ENCODE measurements at regions not wholly inside any gene's neighbourhood (a gene's known extent, or its start where the extent isn't known, plus 50 kb on each side); places are given as distances from the start of the nearest gene placed in this dataset.

DNA sequence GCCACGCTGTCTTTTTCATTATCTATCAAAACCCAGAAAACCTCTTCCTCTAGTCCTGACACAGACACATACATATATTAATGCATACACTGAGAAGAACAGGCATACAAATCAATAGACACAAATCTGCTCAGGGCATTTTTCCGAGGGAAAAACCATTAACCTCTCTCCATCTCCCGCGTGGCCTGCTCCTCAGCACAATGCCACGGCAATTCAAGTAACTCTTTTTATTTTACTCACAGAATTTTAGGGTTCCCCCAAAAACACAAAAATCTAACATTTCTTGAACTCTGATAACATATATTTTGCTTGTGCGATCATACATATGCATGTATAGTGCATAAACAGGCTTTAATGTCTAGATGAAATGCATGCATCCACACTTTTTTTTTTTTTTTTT, 110.8 kb upstream of the NSMCE3 start:
- H3K4me3 ChIP-seq (ENCODE audit: low read depth, low read length), result no peak overlapping the region
- no peak overlapping the region for H3K9ac ChIP-seq (ENCODE audit: low read length)
- H3K27me3 ChIP-seq (ENCODE audit: control insufficient read depth, insufficient read depth, low read length), result no peaks in the 10 kb centered on the region
- no peaks in the 10 kb centered on the region for H3K36me3 ChIP-seq (ENCODE audit: control insufficient read depth, insufficient read depth, low read length)
- no peak overlapping the region for H3K27ac ChIP-seq (ENCODE audit: low read depth, low read length)
- H3K9me3 ChIP-seq (ENCODE audit: control insufficient read depth, insufficient read depth, low read depth, low read length), result no peaks in the 10 kb centered on the region
- peaks cover 10% of the 10 kb centered on the region for H3K4me1 ChIP-seq (ENCODE audit: control insufficient read depth, insufficient read depth, low read length)

DNA sequence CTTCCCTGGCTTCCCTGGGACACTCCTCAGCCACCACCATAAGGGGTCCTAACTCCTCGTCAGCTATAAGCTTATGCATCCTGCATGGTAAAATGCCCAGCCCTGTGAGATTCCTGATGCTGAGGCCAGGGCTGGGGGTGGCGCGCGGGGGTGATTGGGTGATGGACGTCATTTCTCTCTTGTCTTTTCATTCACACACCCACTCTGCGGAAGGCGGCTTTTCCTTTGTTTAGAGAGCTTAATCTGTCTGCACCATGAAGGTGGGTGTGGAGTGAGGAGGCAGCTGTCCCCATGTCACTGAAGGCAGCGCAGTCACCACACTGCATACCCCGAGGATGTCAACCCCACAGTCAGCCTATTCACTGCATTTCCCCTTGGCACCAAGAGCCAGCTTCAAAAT, 110.0 kb upstream of the NSMCE3 start:
- Histone ChIP-seq H3K4me3 (ENCODE audit: low read depth, low read length) (no peak overlapping the region), H3K9me3 (ENCODE audit: control insufficient read depth, insufficient read depth, low read depth, low read length) (no peaks in the 10 kb centered on the region), H3K27me3 (ENCODE audit: control insufficient read depth, insufficient read depth, low read length) (no peaks in the 10 kb centered on the region), H3K36me3 (ENCODE audit: control insufficient read depth, insufficient read depth, low read length) (no peaks in the 10 kb centered on the region), H3K9ac (ENCODE audit: low read length) (no peak overlapping the region), H3K4me1 (ENCODE audit: control insufficient read depth, insufficient read depth, low read length) (peaks cover 10% of the 10 kb centered on the region), H3K27ac (ENCODE audit: low read depth, low read length) (no peak overlapping the region)

GRCh38 chr15:29377161-29377560, 107.5 kb upstream of the NSMCE3 start:
- Histone ChIP-seq H3K27ac (ENCODE audit: low read depth, low read length) (no peak overlapping the region), H3K9me3 (ENCODE audit: control insufficient read depth, insufficient read depth, low read depth, low read length) (no peaks in the 10 kb centered on the region), H3K9ac (ENCODE audit: low read length) (no peak overlapping the region), H3K36me3 (ENCODE audit: control insufficient read depth, insufficient read depth, low read length) (no peaks in the 10 kb centered on the region), H3K4me1 (ENCODE audit: control insufficient read depth, insufficient read depth, low read length) (peaks cover 10% of the 10 kb centered on the region), H3K27me3 (ENCODE audit: control insufficient read depth, insufficient read depth, low read length) (no peaks in the 10 kb centered on the region), H3K4me3 (ENCODE audit: low read depth, low read length) (no peak overlapping the region)

DNA sequence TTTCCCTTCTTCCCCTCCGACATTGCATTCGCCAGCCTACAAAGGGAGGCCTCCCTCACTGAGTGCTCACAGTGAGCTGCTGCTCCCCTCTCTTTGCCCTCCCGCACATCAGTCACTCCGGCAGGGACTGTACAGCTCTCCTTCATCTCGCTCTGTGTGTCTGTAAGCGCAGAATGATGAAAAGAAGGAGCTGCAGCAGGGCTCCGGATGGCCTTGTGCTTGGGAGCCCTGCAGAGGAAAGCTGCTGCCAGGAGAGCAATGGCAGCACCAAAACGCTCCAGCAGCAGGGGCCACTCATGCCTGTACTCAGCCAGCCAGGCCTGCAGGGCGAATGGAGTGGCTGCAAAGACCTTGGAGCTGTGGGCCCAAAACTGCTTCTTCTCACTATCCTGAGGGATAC, 107.0 kb upstream of the NSMCE3 start:
- Histone ChIP-seq H3K9ac (ENCODE audit: low read length) (no peak overlapping the region), H3K4me1 (ENCODE audit: control insufficient read depth, insufficient read depth, low read length) (peaks cover 10% of the 10 kb centered on the region)

DNA sequence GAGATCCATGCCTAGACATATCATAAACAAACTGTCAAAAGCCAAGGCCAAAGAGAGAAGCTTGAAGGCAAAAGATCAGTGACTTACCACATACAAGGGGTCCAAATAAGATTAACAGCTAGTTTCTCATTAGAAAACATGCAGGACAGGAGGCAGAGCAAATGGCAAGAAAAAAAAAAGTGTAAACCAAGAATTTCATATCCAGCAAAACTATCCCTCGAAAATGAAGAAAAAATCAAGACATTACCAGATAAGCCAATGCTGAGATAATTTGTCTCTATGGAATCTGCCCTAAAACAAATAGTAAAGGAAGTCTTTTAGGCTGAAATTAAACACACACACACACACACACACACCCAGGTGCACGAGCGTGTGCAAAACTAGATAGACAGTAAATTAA, 99.6 kb upstream of the NSMCE3 start:
- Histone ChIP-seq H3K27me3 (ENCODE audit: control insufficient read depth, insufficient read depth, low read length) (no peaks in the 10 kb centered on the region), H3K9me3 (ENCODE audit: control insufficient read depth, insufficient read depth, low read depth, low read length) (peaks cover 13% of the 10 kb centered on the region), H3K36me3 (ENCODE audit: control insufficient read depth, insufficient read depth, low read length) (no peaks in the 10 kb centered on the region), H3K4me1 (ENCODE audit: control insufficient read depth, insufficient read depth, low read length) (peaks cover 2% of the 10 kb centered on the region; the same call in 1 of the 2 replicates), H3K4me3 (ENCODE audit: low read depth, low read length) (no peak overlapping the region), H3K9ac (ENCODE audit: low read length) (no peak overlapping the region), H3K27ac (ENCODE audit: low read depth, low read length) (no peak overlapping the region)

More for the DNA sequence above, 107.0 kb upstream of the NSMCE3 start:
- Histone ChIP-seq H3K4me3 (ENCODE audit: low read depth, low read length) (no peak overlapping the region), H3K27ac (ENCODE audit: low read depth, low read length) (no peak overlapping the region), H3K9me3 (ENCODE audit: control insufficient read depth, insufficient read depth, low read depth, low read length) (no peaks in the 10 kb centered on the region), H3K36me3 (ENCODE audit: control insufficient read depth, insufficient read depth, low read length) (no peaks in the 10 kb centered on the region), H3K27me3 (ENCODE audit: control insufficient read depth, insufficient read depth, low read length) (no peaks in the 10 kb centered on the region)

- H3K36me3 ChIP-seq (ENCODE audit: control insufficient read depth, insufficient read depth, low read length), result no peaks in the 10 kb centered on the region
- no peak overlapping the region for H3K9ac ChIP-seq (ENCODE audit: low read length)
- H3K27ac ChIP-seq (ENCODE audit: low read depth, low read length), result no peak overlapping the region
Observed at GRCh38 chr15:29364426-29365078, 94.9 kb upstream of the NSMCE3 start.

GRCh38 chr15:29361560-29361959, 91.9 kb upstream of the NSMCE3 start:
- peaks cover 6% of the 10 kb centered on the region; the same call in 1 of the 2 replicates for H3K4me1 ChIP-seq (ENCODE audit: control insufficient read depth, insufficient read depth, low read length)

More at GRCh38 chr15:29364426-29365078, 94.9 kb upstream of the NSMCE3 start:
- H3K4me1 ChIP-seq (ENCODE audit: control insufficient read depth, insufficient read depth, low read length), result peaks cover 6% of the 10 kb centered on the region; the same call in 1 of the 2 replicates
- peaks cover 10% of the 10 kb centered on the region for H3K9me3 ChIP-seq (ENCODE audit: control insufficient read depth, insufficient read depth, low read depth, low read length)
- H3K27me3 ChIP-seq (ENCODE audit: control insufficient read depth, insufficient read depth, low read length), result no peaks in the 10 kb centered on the region
- no peak overlapping the region for H3K4me3 ChIP-seq (ENCODE audit: low read depth, low read length)

DNA sequence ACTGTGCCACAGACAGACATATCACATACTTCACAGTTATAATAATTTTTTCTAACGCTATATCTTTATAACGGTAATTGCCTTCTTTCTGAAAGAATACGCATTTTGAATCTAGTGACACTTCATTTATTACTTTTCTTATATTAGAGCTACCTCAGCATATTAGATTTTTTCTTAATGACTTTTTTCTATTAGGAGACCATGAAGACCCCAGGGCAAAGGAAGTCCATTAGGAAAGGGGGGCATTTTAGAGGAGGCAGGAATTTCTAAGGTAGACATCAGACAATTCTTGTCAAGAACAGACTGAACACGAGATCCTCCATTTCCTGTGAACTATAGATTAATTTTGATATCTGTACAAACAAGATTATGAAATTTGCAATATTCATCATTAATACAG, 90.5 kb upstream of the NSMCE3 start:
- H3K9me3 ChIP-seq (ENCODE audit: control insufficient read depth, insufficient read depth, low read depth, low read length), result no peaks in the 10 kb centered on the region
- no peak overlapping the region for H3K9ac ChIP-seq (ENCODE audit: low read length)
- H3K27me3 ChIP-seq (ENCODE audit: control insufficient read depth, insufficient read depth, low read length), result no peaks in the 10 kb centered on the region
- no peaks in the 10 kb centered on the region for H3K36me3 ChIP-seq (ENCODE audit: control insufficient read depth, insufficient read depth, low read length)
- H3K4me1 ChIP-seq (ENCODE audit: control insufficient read depth, insufficient read depth, low read length), result peaks cover 6% of the 10 kb centered on the region; the same call in 1 of the 2 replicates
- no peak overlapping the region for H3K4me3 ChIP-seq (ENCODE audit: low read depth, low read length)
- H3K27ac ChIP-seq (ENCODE audit: low read depth, low read length), result no peak overlapping the region

More at GRCh38 chr15:29361560-29361959, 91.9 kb upstream of the NSMCE3 start:
- H3K9me3 ChIP-seq (ENCODE audit: control insufficient read depth, insufficient read depth, low read depth, low read length), result no peaks in the 10 kb centered on the region
- no peaks in the 10 kb centered on the region for H3K36me3 ChIP-seq (ENCODE audit: control insufficient read depth, insufficient read depth, low read length)
- H3K27me3 ChIP-seq (ENCODE audit: control insufficient read depth, insufficient read depth, low read length), result no peaks in the 10 kb centered on the region
- no peak overlapping the region for H3K4me3 ChIP-seq (ENCODE audit: low read depth, low read length)
- H3K27ac ChIP-seq (ENCODE audit: low read depth, low read length), result no peak overlapping the region
- no peak overlapping the region for H3K9ac ChIP-seq (ENCODE audit: low read length)

- H3K9ac ChIP-seq (ENCODE audit: low read length), result no peak overlapping the region
- no peaks in the 10 kb centered on the region for H3K4me1 ChIP-seq (ENCODE audit: control insufficient read depth, insufficient read depth, low read length)
- H3K9me3 ChIP-seq (ENCODE audit: control insufficient read depth, insufficient read depth, low read depth, low read length), result no peaks in the 10 kb centered on the region
- no peak overlapping the region for H3K4me3 ChIP-seq (ENCODE audit: low read depth, low read length)
- H3K27me3 ChIP-seq (ENCODE audit: control insufficient read depth, insufficient read depth, low read length), result no peaks in the 10 kb centered on the region
- no peak overlapping the region for H3K27ac ChIP-seq (ENCODE audit: low read depth, low read length)
- no peaks in the 10 kb centered on the region for H3K36me3 ChIP-seq (ENCODE audit: control insufficient read depth, insufficient read depth, low read length)
Observed at GRCh38 chr15:29356786-29357185, 87.2 kb upstream of the NSMCE3 start.

DNA sequence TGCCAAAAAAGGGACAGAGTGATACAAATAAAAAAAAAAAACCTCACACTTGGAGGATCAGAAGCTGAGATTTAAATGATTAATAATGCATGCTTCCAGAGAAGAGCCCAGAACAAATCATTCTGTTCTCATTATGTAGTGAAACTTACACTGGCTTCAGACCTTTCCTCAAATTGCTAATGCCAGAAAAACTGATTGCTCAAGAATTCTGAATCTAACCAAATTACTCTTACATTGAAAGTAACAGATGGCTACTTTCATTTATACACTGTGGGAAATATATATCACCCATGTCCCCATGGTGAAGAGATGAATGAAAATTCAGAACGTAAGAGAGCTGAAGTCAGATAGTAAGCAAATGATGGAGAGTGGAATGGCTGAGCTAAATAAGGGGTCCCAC, 85.9 kb upstream of the NSMCE3 start:
- no peak overlapping the region for H3K27ac ChIP-seq (ENCODE audit: low read depth, low read length)
- H3K9me3 ChIP-seq (ENCODE audit: control insufficient read depth, insufficient read depth, low read depth, low read length), result no peaks in the 10 kb centered on the region
- no peaks in the 10 kb centered on the region for H3K36me3 ChIP-seq (ENCODE audit: control insufficient read depth, insufficient read depth, low read length)
- no peak overlapping the region for H3K4me3 ChIP-seq (ENCODE audit: low read depth, low read length)
- no peak overlapping the region for H3K9ac ChIP-seq (ENCODE audit: low read length)
- H3K4me1 ChIP-seq (ENCODE audit: control insufficient read depth, insufficient read depth, low read length), result no peaks in the 10 kb centered on the region
- no peaks in the 10 kb centered on the region for H3K27me3 ChIP-seq (ENCODE audit: control insufficient read depth, insufficient read depth, low read length)

DNA sequence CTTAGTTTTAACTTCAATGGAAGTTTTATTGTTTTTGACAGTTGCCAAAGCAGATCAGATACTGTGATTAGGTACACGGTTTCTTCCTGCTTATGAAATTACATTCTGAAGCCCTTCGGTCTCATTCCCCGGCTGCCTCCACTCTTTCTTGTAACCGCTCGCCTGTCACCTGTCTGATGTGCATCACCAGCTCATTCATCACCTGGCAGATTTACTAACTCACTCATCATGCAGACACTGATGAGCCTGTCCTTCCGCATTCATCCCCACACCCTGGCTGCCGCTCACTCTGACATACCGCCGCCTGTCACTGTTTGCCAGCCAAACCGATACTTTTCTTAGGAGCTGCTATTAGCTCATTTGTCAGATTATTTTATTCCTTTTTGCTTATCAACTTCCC, 82.8 kb upstream of the NSMCE3 start:
- peaks cover 4% of the 10 kb centered on the region; the same call in 1 of the 2 replicates for H3K4me1 ChIP-seq (ENCODE audit: control insufficient read depth, insufficient read depth, low read length)
- H3K9ac ChIP-seq (ENCODE audit: low read length), result no peak overlapping the region
- H3K27ac ChIP-seq (ENCODE audit: low read depth, low read length), result no peak overlapping the region
- no peaks in the 10 kb centered on the region for H3K27me3 ChIP-seq (ENCODE audit: control insufficient read depth, insufficient read depth, low read length)
- H3K4me3 ChIP-seq (ENCODE audit: low read depth, low read length), result no peak overlapping the region
- H3K9me3 ChIP-seq (ENCODE audit: control insufficient read depth, insufficient read depth, low read depth, low read length), result no peaks in the 10 kb centered on the region
- H3K36me3 ChIP-seq (ENCODE audit: control insufficient read depth, insufficient read depth, low read length), result no peaks in the 10 kb centered on the region

All from HUES6 (cell line).